ENCODE measurements at regions not wholly inside any gene's neighbourhood (a gene's known extent, or its start where the extent isn't known, plus 50 kb on each side); places are given as distances from the start of the nearest gene placed in this dataset.

GRCh38 chr10:58001159-58001558, 266.5 kb downstream of the IPMK start:
- Histone ChIP-seq H3K36me3 (replicated peaks; ENCODE audit: insufficient read depth, low read depth) (no peaks in the 10 kb centered on the region), H3K4me1 (ENCODE audit: insufficient read depth) (no peaks in the 10 kb centered on the region), H3K79me2 (no peaks in the 10 kb centered on the region), H3K4me3 (no peak overlapping the region), H3K27ac (no peak overlapping the region), H3K9me3 (ENCODE audit: low read depth) (no peaks in the 10 kb centered on the region), H3K27me3 (no peaks in the 10 kb centered on the region), H4K20me1 (ENCODE audit: insufficient read depth, poor library complexity, severe bottlenecking) (no peaks in the 10 kb centered on the region), H3K9me2 (replicated peaks; ENCODE audit: insufficient read depth) (no peaks in the 10 kb centered on the region), H2AFZ (no peak overlapping the region), H3K4me2 (no peak overlapping the region)
- WGBS (ENCODE audit: low lambda C conversion rate, missing lambda C conversion rate) = 95% methylated on average over 3 of the region's 3 CpGs
- no peak for TF ChIP-seq EZH2 (IDR thresholded peaks at IDR 0.05; ENCODE audit: borderline replicate concordance)
- no peak for TF ChIP-seq CTCF (IDR thresholded peaks at IDR 0.05; ENCODE audit: poor library complexity)
- TF ChIP-seq EZH2phosphoT487 (IDR thresholded peaks at IDR 0.05; ENCODE audit: low read depth, severe bottlenecking, unreplicated experiment) = no peak
- no peak for DNase-seq (ENCODE audit: low spot score)

GRCh38 chr10:57996536-57996935, 271.2 kb downstream of the IPMK start:
- no peak for DNase-seq (ENCODE audit: low spot score)
- no peak overlapping the region for H2AFZ ChIP-seq
- no peaks in the 10 kb centered on the region for H3K27me3 ChIP-seq
- H3K4me1 ChIP-seq (ENCODE audit: insufficient read depth) = no peaks in the 10 kb centered on the region
- H3K27ac ChIP-seq = no peak overlapping the region
- no peak overlapping the region for H3K4me2 ChIP-seq
- H3K79me2 ChIP-seq = no peaks in the 10 kb centered on the region
- no peak for TF ChIP-seq EZH2phosphoT487 (IDR thresholded peaks at IDR 0.05; ENCODE audit: low read depth, severe bottlenecking, unreplicated experiment)
- TF ChIP-seq EZH2 (IDR thresholded peaks at IDR 0.05; ENCODE audit: borderline replicate concordance) = no peak
- no peak for TF ChIP-seq CTCF (IDR thresholded peaks at IDR 0.05; ENCODE audit: poor library complexity)
- no peaks in the 10 kb centered on the region for H3K36me3 ChIP-seq (replicated peaks; ENCODE audit: insufficient read depth, low read depth)
- H3K9me2 ChIP-seq (replicated peaks; ENCODE audit: insufficient read depth) = no peaks in the 10 kb centered on the region
- no peak overlapping the region for H3K4me3 ChIP-seq
- WGBS (ENCODE audit: low lambda C conversion rate, missing lambda C conversion rate) = 84% methylated on average over 2 of the region's 2 CpGs
- H3K9me3 ChIP-seq (ENCODE audit: low read depth) = no peaks in the 10 kb centered on the region
- no peaks in the 10 kb centered on the region for H4K20me1 ChIP-seq (ENCODE audit: insufficient read depth, poor library complexity, severe bottlenecking)

GRCh38 chr10:57993302-57993701, 274.4 kb downstream of the IPMK start:
- no peak for DNase-seq (ENCODE audit: low spot score)
- Histone ChIP-seq H3K79me2 (no peaks in the 10 kb centered on the region), H3K27ac (no peak overlapping the region), H3K36me3 (replicated peaks; ENCODE audit: insufficient read depth, low read depth) (no peaks in the 10 kb centered on the region), H2AFZ (no peak overlapping the region), H3K9me3 (ENCODE audit: low read depth) (no peaks in the 10 kb centered on the region), H3K4me3 (no peak overlapping the region), H3K4me2 (no peak overlapping the region), H3K9me2 (replicated peaks; ENCODE audit: insufficient read depth) (no peaks in the 10 kb centered on the region), H4K20me1 (ENCODE audit: insufficient read depth, poor library complexity, severe bottlenecking) (no peaks in the 10 kb centered on the region), H3K27me3 (no peaks in the 10 kb centered on the region), H3K4me1 (ENCODE audit: insufficient read depth) (no peaks in the 10 kb centered on the region)
- WGBS (ENCODE audit: low lambda C conversion rate, missing lambda C conversion rate) = 91% methylated on average over 4 of the region's 4 CpGs
- TF ChIP-seq EZH2 (IDR thresholded peaks at IDR 0.05; ENCODE audit: borderline replicate concordance) = no peak
- TF ChIP-seq EZH2phosphoT487 (IDR thresholded peaks at IDR 0.05; ENCODE audit: low read depth, severe bottlenecking, unreplicated experiment) = no peak
- TF ChIP-seq CTCF (IDR thresholded peaks at IDR 0.05; ENCODE audit: poor library complexity) = no peak

Data from hepatocyte (in vitro differentiated cells).